Hippocampal formation (tissue), 2 donors: ENCODE measurements at regions not wholly inside any gene's neighbourhood (a gene's known extent, or its start where the extent isn't known, plus 50 kb on each side); places are given as distances from the start of the nearest gene placed in this dataset.
"Not testable (repeated sequence)": the region's sequence is repeated elsewhere in the genome, so short reads cannot be mapped to it uniquely, and the experiment has no call there.

Experiments used
- DNase-seq, 2 donors: peaks; one replicate each; lab custom pipeline; 2025; lab: John Stamatoyannopoulos, UW

GRCh38 chr3:107142786-107143575 is 234.3 kb upstream of the CCDC54 start:
- no peak for DNase-seq

GRCh38 chr3:107150675-107151074 is 226.6 kb upstream of the CCDC54 start:
- DNase-seq = no peak

GRCh38 chr3:107153981-107154380 is 223.3 kb upstream of the CCDC54 start:
- DNase-seq = no peak

- no peak for DNase-seq
Measured at GRCh38 chr3:107172411-107172810, 204.8 kb upstream of the CCDC54 start.

GRCh38 chr3:107184375-107184774 is 192.9 kb upstream of the CCDC54 start:
- DNase-seq = no peak

- DNase-seq = no peak
Measured at GRCh38 chr3:107188262-107188661, 189.0 kb upstream of the CCDC54 start.

GRCh38 chr3:107189158-107189791 is 188.0 kb upstream of the CCDC54 start:
- DNase-seq = no peak

- no peak for DNase-seq
Measured at GRCh38 chr3:107193116-107193515, 184.1 kb upstream of the CCDC54 start.

GRCh38 chr3:107198581-107199181 is 178.6 kb upstream of the CCDC54 start:
- DNase-seq = peak; percentile 23 to 62

GRCh38 chr3:107201146-107201545 is 176.1 kb upstream of the CCDC54 start:
- DNase-seq = no peak

GRCh38 chr3:107202885-107203284 is 174.4 kb upstream of the CCDC54 start:
- not testable (repeated sequence) for DNase-seq

- no peak for DNase-seq
Measured at GRCh38 chr3:107204121-107204520, 173.1 kb upstream of the CCDC54 start.

- no peak for DNase-seq
Measured at GRCh38 chr3:107205358-107205757, 171.9 kb upstream of the CCDC54 start.

- peak; percentile 9 to 73 for DNase-seq
Measured at GRCh38 chr3:107206141-107206540, 171.1 kb upstream of the CCDC54 start.

GRCh38 chr3:107206945-107207344 is 170.3 kb upstream of the CCDC54 start:
- no peak for DNase-seq

- peak; percentile 40 to 83 for DNase-seq
Measured at GRCh38 chr3:107208100-107208499, 169.1 kb upstream of the CCDC54 start.

- DNase-seq = peak in 1 of 2 donors; percentile 25
Measured at GRCh38 chr3:107208796-107209195, 168.4 kb upstream of the CCDC54 start.

GRCh38 chr3:107209302-107209990 is 167.8 kb upstream of the CCDC54 start:
- DNase-seq = peak in 1 of 2 donors; percentile 31

- peak in 1 of 2 donors; percentile 9 for DNase-seq
Measured at GRCh38 chr3:107211608-107212007, 165.6 kb upstream of the CCDC54 start.

- DNase-seq = no peak
Measured at GRCh38 chr3:107212618-107213017, 164.6 kb upstream of the CCDC54 start.

- DNase-seq = no peak
Measured at GRCh38 chr3:107213044-107213669, 164.1 kb upstream of the CCDC54 start.

GRCh38 chr3:107216229-107216628 is 161.0 kb upstream of the CCDC54 start:
- DNase-seq = no peak
